ENCODE measurements at regions not wholly inside any gene's neighbourhood (a gene's known extent, or its start where the extent isn't known, plus 50 kb on each side); places are given as distances from the start of the nearest gene placed in this dataset.

DNA sequence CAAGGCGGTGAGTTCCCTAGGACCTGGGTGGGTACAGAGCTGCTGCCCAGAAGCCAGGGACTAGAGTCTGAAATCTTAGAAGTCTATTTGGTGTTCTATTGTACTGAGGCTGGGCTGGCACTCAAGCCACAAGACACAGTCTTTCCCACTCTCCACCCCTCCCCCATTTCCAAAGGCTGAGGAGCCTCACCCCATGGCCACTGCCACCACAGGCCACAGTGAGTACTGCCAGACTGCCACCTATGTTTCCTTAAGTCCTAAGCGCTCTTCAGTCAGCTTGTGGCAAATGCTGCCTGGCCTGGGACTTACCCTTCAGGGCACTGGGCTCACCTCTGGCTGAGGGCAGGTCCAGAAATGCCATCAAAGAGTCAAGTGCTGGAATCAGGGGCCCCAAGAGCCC lies 469.3 kb downstream of the HAO1 start:
- Mint-ChIP-seq H3K27ac (no peak overlapping the region), H3K4me1 (no peaks in the 10 kb centered on the region), H3K36me3 (no peaks in the 10 kb centered on the region), H3K4me3 (no peak overlapping the region), H3K27me3 (no peaks in the 10 kb centered on the region), H3K9me3 (peaks cover 2% of the 10 kb centered on the region)
- DNase-seq, result no peak

- no peaks in the 10 kb centered on the region for H3K27me3 Mint-ChIP-seq
These were observed 450.0 kb downstream of the HAO1 start for GRCh38 chr20:7490288-7490687.

GRCh38 chr20:7492257-7492656 lies 448.0 kb downstream of the HAO1 start:
- Mint-ChIP-seq H3K27ac (no peak overlapping the region), H3K36me3 (no peaks in the 10 kb centered on the region), H3K27me3 (no peaks in the 10 kb centered on the region), H3K4me1 (no peaks in the 10 kb centered on the region), H3K4me3 (no peak overlapping the region), H3K9me3 (peaks cover 11% of the 10 kb centered on the region)
- DNase-seq, result no peak

More at GRCh38 chr20:7490288-7490687, 450.0 kb downstream of the HAO1 start:
- Mint-ChIP-seq H3K4me3 (no peak overlapping the region), H3K9me3 (peaks cover 11% of the 10 kb centered on the region), H3K36me3 (no peaks in the 10 kb centered on the region), H3K27ac (no peak overlapping the region), H3K4me1 (no peaks in the 10 kb centered on the region)
- no peak for DNase-seq

DNA sequence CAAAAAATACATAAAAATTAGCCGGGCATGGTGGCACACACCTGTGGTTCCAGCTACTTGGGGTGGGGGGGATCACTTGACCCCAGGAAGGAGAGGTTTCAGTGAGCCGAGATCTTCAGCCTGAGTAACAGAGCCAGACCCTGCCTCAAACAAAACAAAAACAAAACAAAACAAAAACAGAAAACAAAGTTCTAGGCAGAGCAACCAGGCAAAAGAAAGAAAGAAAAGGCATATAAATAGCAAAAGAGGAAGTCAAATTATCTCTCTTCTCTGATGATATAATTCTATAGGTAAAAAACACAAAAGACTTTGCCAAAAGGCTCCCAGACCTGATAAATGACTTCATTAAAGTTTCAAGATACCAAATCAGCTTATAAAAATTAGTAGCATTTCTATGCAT lies 446.9 kb downstream of the HAO1 start:
- no peak overlapping the region for H3K27ac Mint-ChIP-seq
- H3K9me3 Mint-ChIP-seq, result peaks cover 9% of the 10 kb centered on the region
- H3K27me3 Mint-ChIP-seq, result no peaks in the 10 kb centered on the region
- no peaks in the 10 kb centered on the region for H3K4me1 Mint-ChIP-seq
- DNase-seq, result no peak
- H3K4me3 Mint-ChIP-seq, result no peak overlapping the region
- H3K36me3 Mint-ChIP-seq, result no peaks in the 10 kb centered on the region

DNA sequence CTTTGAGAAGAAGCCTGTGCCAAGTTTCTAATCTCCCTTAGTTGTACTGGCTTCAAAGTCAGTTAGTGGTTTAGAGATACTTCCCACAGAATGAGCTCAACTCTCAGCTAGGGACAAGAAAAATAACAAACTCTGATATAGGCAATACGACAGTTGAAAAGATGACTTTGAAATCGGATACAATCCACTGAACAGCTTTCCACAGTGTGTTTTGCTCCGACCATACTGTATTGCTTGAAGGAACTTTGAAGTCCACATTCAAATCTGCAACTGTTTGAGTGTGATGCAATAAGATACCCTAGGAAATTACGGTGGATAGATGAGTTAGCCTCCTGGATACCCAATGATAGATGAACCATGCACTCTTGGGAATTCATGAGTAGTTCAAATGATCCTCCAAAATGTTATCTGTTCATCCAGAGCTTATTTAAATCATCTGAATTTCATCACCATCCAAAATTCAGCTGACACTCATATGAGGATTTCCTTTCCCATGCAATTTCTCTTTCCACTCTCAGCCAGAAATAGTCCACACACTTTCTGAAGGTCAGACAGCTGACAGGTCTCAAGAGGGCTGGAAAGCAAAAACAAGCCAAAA lies 443.8 kb downstream of the HAO1 start:
- no peak overlapping the region for H3K27ac Mint-ChIP-seq
- no peaks in the 10 kb centered on the region for H3K36me3 Mint-ChIP-seq
- no peaks in the 10 kb centered on the region for H3K4me1 Mint-ChIP-seq
- no peaks in the 10 kb centered on the region for H3K27me3 Mint-ChIP-seq
- peaks cover 9% of the 10 kb centered on the region for H3K9me3 Mint-ChIP-seq
- no peak overlapping the region for H3K4me3 Mint-ChIP-seq
- no peak for DNase-seq

- Mint-ChIP-seq H3K4me1 (no peaks in the 10 kb centered on the region), H3K36me3 (no peaks in the 10 kb centered on the region), H3K9me3 (peaks cover 9% of the 10 kb centered on the region), H3K4me3 (no peak overlapping the region), H3K27ac (no peak overlapping the region), H3K27me3 (no peaks in the 10 kb centered on the region)
- DNase-seq, result no peak
These were observed 442.3 kb downstream of the HAO1 start for GRCh38 chr20:7497985-7498384.

DNA sequence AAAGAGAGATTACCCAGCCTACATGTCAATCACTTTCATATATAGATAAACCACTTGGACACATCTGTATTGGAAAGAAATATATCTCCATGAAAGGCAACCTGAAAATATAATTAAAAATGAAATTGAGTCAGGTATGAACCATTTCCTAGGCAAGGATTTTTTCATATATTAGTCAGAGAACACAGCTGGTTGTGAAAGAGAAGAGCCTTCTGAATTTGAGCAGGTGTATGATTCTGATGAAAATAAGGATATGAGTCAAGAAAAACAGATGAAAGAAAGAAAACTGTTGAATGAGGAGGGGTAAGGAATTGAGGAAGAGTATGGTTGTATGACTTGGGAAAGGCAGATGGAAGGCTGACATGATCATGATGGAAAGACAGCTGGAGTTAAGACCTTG lies 441.1 kb downstream of the HAO1 start:
- Mint-ChIP-seq H3K27me3 (no peaks in the 10 kb centered on the region), H3K27ac (no peak overlapping the region), H3K4me3 (no peak overlapping the region), H3K9me3 (peaks cover 7% of the 10 kb centered on the region), H3K36me3 (no peaks in the 10 kb centered on the region), H3K4me1 (no peaks in the 10 kb centered on the region)
- no peak for DNase-seq

- peaks cover 2% of the 10 kb centered on the region for H3K9me3 Mint-ChIP-seq
- H3K27ac Mint-ChIP-seq, result no peak overlapping the region
- H3K4me3 Mint-ChIP-seq, result no peak overlapping the region
- H3K36me3 Mint-ChIP-seq, result no peaks in the 10 kb centered on the region
- no peak for DNase-seq
- no peaks in the 10 kb centered on the region for H3K4me1 Mint-ChIP-seq
- H3K27me3 Mint-ChIP-seq, result no peaks in the 10 kb centered on the region
These were observed 440.0 kb downstream of the HAO1 start for GRCh38 chr20:7500231-7500663.

- no peak overlapping the region for H3K4me3 Mint-ChIP-seq
- no peak overlapping the region for H3K27ac Mint-ChIP-seq
- no peaks in the 10 kb centered on the region for H3K36me3 Mint-ChIP-seq
- no peaks in the 10 kb centered on the region for H3K4me1 Mint-ChIP-seq
- H3K27me3 Mint-ChIP-seq, result no peaks in the 10 kb centered on the region
- no peaks in the 10 kb centered on the region for H3K9me3 Mint-ChIP-seq
- no peak for DNase-seq
These were observed 436.8 kb downstream of the HAO1 start for GRCh38 chr20:7503501-7503900.

- DNase-seq, result no peak
- Mint-ChIP-seq H3K36me3 (no peaks in the 10 kb centered on the region), H3K4me3 (no peak overlapping the region), H3K9me3 (no peaks in the 10 kb centered on the region), H3K27me3 (no peaks in the 10 kb centered on the region), H3K4me1 (no peaks in the 10 kb centered on the region), H3K27ac (no peak overlapping the region)
These were observed 435.0 kb downstream of the HAO1 start for GRCh38 chr20:7505152-7505834.

DNA sequence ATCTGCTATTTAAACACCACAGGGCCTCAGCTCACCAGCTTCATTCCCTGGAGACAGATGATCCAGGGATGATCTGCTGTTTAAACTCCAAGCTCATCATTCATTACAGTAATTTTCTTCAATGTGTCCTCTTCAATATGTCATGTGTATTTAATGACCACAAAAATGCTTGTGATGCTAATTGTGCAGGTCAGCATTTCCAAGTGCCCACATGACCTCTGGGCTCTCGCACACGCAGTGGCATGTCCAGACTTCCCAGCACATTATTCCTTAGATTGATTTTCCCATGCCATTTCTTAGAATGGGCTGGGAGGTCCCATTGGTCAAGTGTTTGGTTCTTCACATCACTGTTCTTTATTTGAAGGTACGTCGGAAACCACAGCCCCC lies 434.4 kb downstream of the HAO1 start:
- no peak for DNase-seq
- H3K27ac Mint-ChIP-seq, result no peak overlapping the region
- H3K36me3 Mint-ChIP-seq, result no peaks in the 10 kb centered on the region
- H3K4me1 Mint-ChIP-seq, result no peaks in the 10 kb centered on the region
- no peak overlapping the region for H3K4me3 Mint-ChIP-seq
- no peaks in the 10 kb centered on the region for H3K9me3 Mint-ChIP-seq
- no peaks in the 10 kb centered on the region for H3K27me3 Mint-ChIP-seq

DNA sequence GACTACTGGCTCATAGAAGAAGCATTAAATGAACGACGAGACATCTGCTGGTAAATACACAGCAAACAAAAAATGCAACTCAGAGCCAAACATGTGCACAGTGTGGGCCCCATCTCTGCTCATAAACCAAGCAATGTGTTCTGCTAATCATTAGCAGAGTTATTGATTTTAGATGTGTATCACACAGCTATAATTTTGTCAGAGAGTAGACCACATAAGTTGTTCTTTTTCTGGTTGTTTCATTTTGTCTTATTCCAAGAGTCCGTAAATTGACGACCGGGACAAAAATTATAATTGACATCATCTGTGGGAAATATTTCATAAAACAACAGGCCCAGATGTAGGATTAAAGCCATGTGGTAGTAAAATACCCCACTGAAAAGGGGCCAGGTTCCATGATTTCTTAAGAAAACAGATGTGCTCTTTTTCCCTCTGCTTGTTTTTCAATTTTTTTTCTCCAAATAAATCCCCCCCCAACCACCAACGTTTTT lies 423.6 kb downstream of the HAO1 start:
- Mint-ChIP-seq H3K27ac (no peak overlapping the region), H3K4me3 (no peak overlapping the region), H3K36me3 (no peaks in the 10 kb centered on the region), H3K27me3 (no peaks in the 10 kb centered on the region), H3K4me1 (no peaks in the 10 kb centered on the region), H3K9me3 (peaks cover 2% of the 10 kb centered on the region)
- DNase-seq, result no peak

DNA sequence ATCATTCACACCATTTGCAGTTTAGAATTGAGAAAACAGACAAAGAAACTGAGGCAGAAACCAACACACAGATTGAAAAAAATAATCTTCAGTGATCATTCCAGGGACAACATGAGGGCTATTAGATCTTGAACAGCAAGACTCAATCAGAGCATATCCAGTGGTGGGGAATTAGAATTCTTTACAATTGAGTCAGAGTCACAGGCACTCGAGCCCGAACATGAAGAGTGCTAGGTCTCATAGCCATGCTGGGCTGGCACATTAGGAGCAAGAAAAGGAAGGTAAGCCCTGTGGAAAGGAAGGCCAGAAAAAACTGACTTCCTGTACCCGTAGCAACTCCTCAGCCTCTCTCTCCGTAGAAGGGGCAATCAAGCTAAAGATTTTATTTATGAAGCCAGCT lies 419.9 kb downstream of the HAO1 start:
- Mint-ChIP-seq H3K36me3 (no peaks in the 10 kb centered on the region), H3K27me3 (no peaks in the 10 kb centered on the region), H3K27ac (no peak overlapping the region), H3K4me3 (no peak overlapping the region), H3K9me3 (peaks cover 2% of the 10 kb centered on the region), H3K4me1 (no peaks in the 10 kb centered on the region)
- DNase-seq, result no peak

DNA sequence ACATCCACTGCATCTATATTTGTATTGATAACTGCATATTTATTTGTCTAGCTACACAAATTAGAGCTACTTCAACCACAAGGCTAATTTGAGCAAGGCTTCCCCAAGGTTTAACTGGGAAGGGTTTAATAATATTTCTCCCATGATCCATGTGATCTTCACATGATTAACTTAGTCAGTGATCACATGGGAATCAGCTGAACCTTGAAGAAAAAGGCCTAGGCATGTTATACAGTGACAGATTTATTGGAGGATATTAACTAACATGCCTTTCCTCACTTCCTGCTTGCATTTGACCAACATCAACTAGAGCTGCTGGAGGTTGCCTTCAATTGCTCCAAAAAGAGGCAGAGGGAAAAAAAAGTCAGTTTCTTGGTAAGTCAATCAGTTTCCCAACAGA lies 417.0 kb downstream of the HAO1 start:
- no peaks in the 10 kb centered on the region for H3K36me3 Mint-ChIP-seq
- no peak overlapping the region for H3K4me3 Mint-ChIP-seq
- H3K4me1 Mint-ChIP-seq, result no peaks in the 10 kb centered on the region
- H3K27me3 Mint-ChIP-seq, result no peaks in the 10 kb centered on the region
- no peak overlapping the region for H3K27ac Mint-ChIP-seq
- H3K9me3 Mint-ChIP-seq, result peaks cover 5% of the 10 kb centered on the region
- no peak for DNase-seq

GRCh38 chr20:7540018-7540417 lies 400.2 kb downstream of the HAO1 start:
- no peaks in the 10 kb centered on the region for H3K27me3 Mint-ChIP-seq
- no peaks in the 10 kb centered on the region for H3K4me1 Mint-ChIP-seq
- H3K9me3 Mint-ChIP-seq, result peaks cover 4% of the 10 kb centered on the region
- H3K4me3 Mint-ChIP-seq, result no peak overlapping the region
- DNase-seq, result no peak
- no peaks in the 10 kb centered on the region for H3K36me3 Mint-ChIP-seq
- no peak overlapping the region for H3K27ac Mint-ChIP-seq

GRCh38 chr20:7540923-7541322 lies 399.3 kb downstream of the HAO1 start:
- H3K9me3 Mint-ChIP-seq, result peaks cover 4% of the 10 kb centered on the region
- no peak overlapping the region for H3K27ac Mint-ChIP-seq
- H3K4me1 Mint-ChIP-seq, result no peaks in the 10 kb centered on the region
- H3K27me3 Mint-ChIP-seq, result no peaks in the 10 kb centered on the region
- no peak for DNase-seq
- H3K4me3 Mint-ChIP-seq, result no peak overlapping the region
- H3K36me3 Mint-ChIP-seq, result no peaks in the 10 kb centered on the region
